DND-41 (cell line): ENCODE measurements at regions not wholly inside any gene's neighbourhood (a gene's known extent, or its start where the extent isn't known, plus 50 kb on each side); places are given as distances from the start of the nearest gene placed in this dataset.

Source experiments
- CTCF ChIP-seq: IDR thresholded peaks from 2 replicates; pipeline ENCODE4 v1.5.1; 2012; ENCODE audit warnings: borderline replicate concordance, low read length, moderate library complexity, mild to moderate bottlenecking; ENCODE audit not compliant: poor library complexity, severe bottlenecking; ENCODE audit errors: extremely low read depth
- EZH2 ChIP-seq: IDR thresholded peaks from 3 replicates; pipeline ENCODE4 v1.6.1; 2012; ENCODE audit warnings: borderline replicate concordance, low read depth, mild to moderate bottlenecking, moderate library complexity, low read length, inconsistent platforms; ENCODE audit not compliant: severe bottlenecking

DNA sequence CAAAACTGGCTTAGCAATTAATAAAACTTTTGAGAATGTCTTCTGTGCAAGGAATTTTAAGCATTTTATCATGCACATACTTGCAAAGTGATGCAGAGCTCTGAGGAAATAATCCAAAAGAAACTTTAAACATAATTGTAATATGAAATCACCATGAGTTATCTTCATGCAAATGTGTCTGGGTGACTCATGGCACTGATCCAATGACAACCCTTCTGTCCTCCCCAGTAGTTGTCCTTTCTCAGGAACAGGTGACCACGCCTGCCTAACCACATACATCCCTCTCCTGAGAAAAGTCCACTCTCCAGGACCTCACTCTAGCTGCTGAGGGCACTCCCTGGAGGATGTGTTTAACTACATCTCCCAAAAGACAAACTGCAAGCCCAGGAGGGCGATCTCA, 530.6 kb upstream of the IL12A start:
- TF ChIP-seq CTCF (no peak), EZH2 (no peak)
